Inflammatory macrophage (primary cell): ENCODE measurements at regions not wholly inside any gene's neighbourhood (a gene's known extent, or its start where the extent isn't known, plus 50 kb on each side); places are given as distances from the start of the nearest gene placed in this dataset.
"Not testable (repeated sequence)": the region's sequence is repeated elsewhere in the genome, so short reads cannot be mapped to it uniquely, and the experiment has no call there.

Source experiments
- DNase-seq, 2 donors: peaks; one replicate each; pipeline ENCODE4 v3.0.0-alpha.2; 2020 to 2022

GRCh38 chr17:15802917-15803316, 70.8 kb downstream of the TBC1D26 start:
- DNase-seq = not testable (repeated sequence)

GRCh38 chr17:15806825-15807224, 74.7 kb downstream of the TBC1D26 start:
- not testable (repeated sequence) for DNase-seq

DNA sequence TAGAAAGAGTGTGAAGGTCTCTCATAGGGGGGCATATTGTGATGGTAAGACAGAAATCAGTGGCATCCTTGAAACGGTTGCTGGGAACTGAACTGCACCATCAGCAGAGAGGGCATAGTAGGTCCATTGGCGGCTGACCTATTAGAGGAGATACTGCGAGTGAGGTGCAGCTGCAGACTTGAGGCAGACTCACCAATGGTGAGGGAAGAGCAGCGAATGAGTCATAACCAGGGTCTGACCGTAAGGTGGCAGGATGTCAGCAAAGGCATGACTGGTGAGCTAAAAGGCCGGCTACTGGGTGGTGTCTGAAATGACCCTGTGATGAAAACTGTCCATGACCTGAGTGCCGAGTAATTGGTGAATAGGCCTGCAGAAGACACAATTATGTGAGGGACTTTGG, 81.3 kb downstream of the TBC1D26 start:
- not testable (repeated sequence) for DNase-seq

- not testable (repeated sequence) for DNase-seq
Measured at GRCh38 chr17:15814003-15814402, 81.9 kb downstream of the TBC1D26 start.

- not testable (repeated sequence) for DNase-seq
Measured at GRCh38 chr17:15817861-15818260, 85.8 kb downstream of the TBC1D26 start.

- not testable (repeated sequence) for DNase-seq
Measured at GRCh38 chr17:15822280-15822679, 90.2 kb downstream of the TBC1D26 start.

DNA sequence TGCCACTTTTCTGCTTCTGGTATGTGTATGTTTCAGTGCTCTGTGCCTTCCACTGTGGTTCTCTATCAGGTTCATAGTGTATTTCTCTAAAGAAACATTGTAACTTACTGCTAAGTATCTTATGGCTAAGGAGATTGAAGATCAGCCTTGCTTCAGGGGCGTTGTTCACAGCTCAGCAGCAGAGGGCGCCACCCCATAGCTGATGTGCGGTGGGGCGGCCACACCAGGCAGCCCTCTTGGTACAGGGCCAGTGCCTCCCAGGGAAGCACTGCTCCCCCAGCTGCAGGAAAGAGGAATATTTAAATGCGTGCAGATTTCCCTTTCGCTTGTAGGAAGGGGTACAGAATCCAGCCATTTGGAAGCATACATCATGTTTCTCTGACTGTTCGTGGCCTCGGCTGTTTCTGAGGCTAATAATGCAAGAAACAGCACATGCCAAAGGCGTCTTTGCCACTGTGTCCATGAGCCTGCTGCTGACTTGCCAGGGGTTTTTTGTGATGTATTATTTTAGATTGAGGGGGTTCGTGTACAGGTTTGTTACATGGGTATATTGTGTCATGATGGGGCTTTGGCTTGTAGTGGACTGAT, 96.7 kb downstream of the TBC1D26 start:
- peak; percentile 63 to 74 for DNase-seq

DNA sequence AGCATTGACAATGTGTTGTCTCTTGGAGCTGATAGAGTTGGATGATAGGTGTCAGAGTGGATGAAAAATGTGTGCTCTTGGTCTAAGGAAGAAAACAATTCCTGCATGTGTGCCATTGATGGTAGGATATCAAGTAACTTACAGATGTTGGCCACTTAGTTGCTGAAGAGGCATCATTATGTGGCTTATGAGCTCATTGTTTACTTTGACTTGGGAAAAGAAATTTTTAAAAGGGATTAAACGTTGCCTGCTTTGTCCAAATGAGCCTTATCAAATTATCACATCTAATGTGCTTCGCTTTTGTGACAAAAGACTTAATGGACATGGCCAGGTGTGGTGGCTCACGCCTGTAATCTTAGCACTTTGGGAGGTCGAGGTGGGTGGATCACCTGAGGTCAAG, 98.1 kb downstream of the TBC1D26 start:
- DNase-seq = not testable (repeated sequence)

DNA sequence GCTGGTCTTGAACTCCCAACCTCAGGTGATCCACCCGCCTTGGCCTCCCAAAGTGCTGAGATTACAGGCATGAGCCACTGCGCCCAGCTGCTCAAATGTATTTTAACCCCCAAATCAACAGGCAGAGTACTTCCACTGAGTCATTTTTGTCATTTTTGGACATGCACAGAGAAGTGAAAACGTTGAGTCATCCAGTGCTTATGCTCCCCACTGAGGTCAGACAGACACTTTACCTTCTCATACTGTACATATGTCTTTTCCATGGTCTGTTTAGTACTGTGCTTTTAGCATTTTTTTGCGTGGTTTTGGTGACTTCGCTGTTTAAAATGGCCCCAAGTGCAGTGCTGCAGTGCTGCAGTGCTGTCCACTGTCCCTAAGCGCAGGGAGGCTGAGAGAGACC, 99.1 kb downstream of the TBC1D26 start:
- DNase-seq = peak; percentile 63 to 73

GRCh38 chr17:15832921-15833480, 100.9 kb downstream of the TBC1D26 start:
- DNase-seq = peak; percentile 54 to 71

GRCh38 chr17:15833890-15834289, 101.8 kb downstream of the TBC1D26 start:
- not testable (repeated sequence) for DNase-seq

- DNase-seq = not testable (repeated sequence)
Measured at GRCh38 chr17:15835481-15835880, 103.4 kb downstream of the TBC1D26 start.

DNA sequence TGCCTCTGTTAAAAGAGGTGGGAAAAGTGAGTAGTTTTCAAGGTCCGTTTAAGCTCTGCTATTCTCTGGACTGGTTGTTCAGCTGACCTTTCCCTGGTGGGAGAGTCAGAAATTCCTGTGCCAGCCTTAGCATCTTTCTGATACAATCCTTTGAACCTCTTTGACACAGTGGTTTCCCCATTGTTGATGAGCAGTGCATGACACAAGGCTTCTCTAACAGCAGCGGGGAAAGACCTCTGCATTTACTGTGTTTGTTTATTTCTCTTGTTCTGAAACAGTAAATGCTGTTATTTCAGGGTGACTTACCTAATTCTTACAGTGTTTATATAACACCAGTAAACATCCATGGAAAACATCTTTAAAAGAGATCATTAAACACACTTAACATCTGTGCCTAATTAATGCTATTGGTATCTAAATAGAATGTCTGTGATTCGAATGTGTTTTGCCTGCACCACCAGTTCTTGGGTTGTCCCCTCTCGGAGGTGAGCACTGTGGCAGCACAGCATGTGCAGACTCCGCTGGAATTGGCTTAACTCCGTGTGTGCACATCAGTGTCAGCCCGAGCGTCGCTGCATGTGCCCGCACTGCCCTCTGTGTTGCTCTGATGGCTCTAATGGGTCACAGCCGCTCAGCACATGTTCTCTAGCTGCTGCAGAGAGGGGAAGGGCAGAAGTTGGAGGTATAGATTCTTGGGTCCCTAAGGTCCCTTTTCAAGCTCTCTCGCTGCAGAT, 104.3 kb downstream of the TBC1D26 start:
- not testable (repeated sequence) for DNase-seq

DNA sequence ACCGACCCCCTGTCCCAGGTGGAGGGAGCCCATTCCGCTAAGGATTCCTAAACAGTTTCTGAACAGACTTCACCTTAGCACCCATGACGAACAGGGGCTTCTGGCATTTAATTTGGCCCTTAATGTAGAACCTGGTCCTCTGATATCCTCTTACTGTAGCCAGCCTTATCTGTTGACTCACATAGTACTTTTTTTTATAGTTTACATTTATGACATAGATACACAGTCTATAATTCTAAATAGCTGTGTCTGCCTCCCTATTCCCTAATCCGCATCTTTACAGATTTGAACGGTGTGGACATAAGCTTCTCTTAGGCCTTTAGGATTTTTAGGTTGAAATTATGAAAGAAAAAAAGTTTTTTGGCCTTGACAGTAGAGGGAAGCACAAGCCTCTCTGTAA, 104.9 kb downstream of the TBC1D26 start:
- DNase-seq = not testable (repeated sequence)

DNA sequence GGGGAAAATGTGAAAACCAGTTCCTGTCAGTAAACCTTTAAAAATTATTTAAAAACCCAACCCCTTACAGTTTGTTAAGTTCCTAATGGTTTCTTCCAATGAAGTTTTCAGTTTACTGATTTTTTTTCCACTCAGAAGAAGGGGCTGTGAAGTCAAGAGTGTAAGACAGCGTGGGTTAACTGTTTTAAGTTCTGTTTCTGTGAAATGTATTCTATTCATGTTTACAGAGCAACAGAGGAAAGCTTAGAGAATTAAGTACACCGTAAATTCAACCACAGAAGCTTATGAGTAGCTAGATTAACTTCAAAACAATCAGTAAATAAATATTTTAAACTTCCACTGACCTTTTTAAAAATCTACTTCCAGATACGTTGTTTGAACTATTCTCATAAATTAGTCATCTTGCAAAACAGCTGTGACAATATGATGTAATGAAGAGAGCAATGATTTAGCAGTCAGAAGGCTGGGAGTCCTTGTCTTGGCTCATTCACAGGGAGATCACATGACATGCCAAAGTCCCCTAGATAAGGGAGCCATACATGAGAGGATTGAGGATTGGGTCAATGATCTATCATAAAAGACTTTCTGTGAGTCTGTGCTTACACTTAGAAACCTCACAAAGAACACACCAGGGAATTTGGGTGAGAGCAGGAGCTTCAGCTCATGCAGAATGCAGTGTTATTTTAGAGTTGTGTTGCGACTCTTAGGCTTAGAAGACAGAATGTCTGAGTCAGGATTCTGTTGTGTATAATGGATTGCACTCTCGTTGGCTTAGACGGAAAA, 97.3 kb upstream of the ADORA2B start:
- DNase-seq = peak in 1 of 2 donors; percentile 5

DNA sequence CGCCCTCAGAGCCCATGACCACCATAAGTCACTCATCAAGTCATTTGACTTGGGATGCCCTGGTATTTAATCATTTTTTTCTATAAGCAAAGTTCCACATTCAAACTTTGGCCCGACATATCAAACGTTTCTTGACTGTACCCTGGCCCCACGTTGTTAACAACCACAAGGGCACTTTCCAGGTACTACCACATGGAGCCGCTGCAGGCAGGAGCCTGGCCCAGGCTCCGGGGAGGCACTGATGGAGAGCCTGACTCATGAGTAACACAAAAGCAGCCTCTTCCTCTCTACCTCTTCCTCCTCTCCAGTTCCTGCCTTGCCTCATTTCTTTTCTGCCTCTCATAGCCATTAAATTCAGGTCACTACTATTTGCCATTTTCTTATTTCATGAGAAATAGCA, 95.9 kb upstream of the ADORA2B start:
- DNase-seq = peak; percentile 76 to 84

DNA sequence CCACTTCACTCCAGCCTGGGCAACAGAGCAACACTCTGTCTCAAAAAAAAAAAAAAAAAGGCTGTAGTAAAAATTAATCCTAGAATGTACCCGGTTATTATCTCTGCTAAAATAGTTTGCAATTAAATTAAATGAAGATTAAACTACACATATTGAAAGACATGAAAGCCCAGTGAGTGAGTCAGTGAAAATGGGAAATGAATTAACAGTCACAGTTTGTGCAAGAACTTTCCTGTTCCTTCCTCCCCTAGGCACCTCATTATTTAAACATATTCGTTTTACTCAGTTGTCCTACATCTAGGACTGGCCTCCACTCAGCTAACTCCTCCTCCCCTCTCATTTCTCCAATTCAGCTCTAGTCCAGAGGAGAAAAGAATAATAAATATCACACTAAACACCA, 94.9 kb upstream of the ADORA2B start:
- peak in 1 of 2 donors; percentile 19 for DNase-seq

- not testable (repeated sequence) for DNase-seq
Measured at GRCh38 chr17:15850687-15851086, 94.2 kb upstream of the ADORA2B start.

- DNase-seq = not testable (repeated sequence)
Measured at GRCh38 chr17:15852863-15853262, 92.1 kb upstream of the ADORA2B start.

- DNase-seq = not testable (repeated sequence)
Measured at GRCh38 chr17:15856191-15856590, 88.7 kb upstream of the ADORA2B start.

- DNase-seq = not testable (repeated sequence)
Measured at GRCh38 chr17:15856745-15857144, 88.2 kb upstream of the ADORA2B start.

GRCh38 chr17:15858082-15858481, 86.8 kb upstream of the ADORA2B start:
- not testable (repeated sequence) for DNase-seq

DNA sequence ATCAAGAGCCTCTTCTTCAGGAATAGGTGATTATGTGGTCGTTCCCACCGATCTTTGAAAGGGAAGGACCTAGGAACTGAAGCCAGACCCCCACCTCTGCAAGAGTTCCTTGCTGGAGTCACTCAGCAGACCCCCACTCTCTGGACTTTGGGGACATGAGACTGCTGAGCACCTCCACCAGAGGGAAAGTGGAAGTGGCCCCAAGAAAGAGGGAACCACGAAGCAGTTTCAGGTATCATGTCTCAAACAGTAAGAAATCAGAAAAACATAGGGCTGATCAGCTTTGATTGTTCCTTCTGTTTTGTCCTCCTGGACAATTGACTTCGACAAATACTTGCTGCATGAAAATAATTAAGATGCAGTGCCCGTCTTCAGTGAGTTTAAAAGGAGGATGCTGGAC, 84.2 kb upstream of the ADORA2B start:
- not testable (repeated sequence) for DNase-seq
